Transverse colon (tissue), 4 donors: ENCODE measurements at regions not wholly inside any gene's neighbourhood (a gene's known extent, or its start where the extent isn't known, plus 50 kb on each side); places are given as distances from the start of the nearest gene placed in this dataset.

Experiments
- DNase-seq: peaks from one replicate; pipeline ENCODE4 v3.0.0-alpha.2; 2019
- H3K27ac ChIP-seq, 4 donors: fragments of 200-600 bp; sonication (generic); 2 replicates each; pipeline ENCODE4 v1.5.1; 2016 to 2018; ENCODE audit warnings: inconsistent platforms in 4 of 4
- H3K27me3 ChIP-seq: fragments of 200-600 bp; sonication (generic); 2 replicates; pipeline ENCODE4 v1.5.1; 2017; ENCODE audit warnings: inconsistent platforms
- H3K36me3 ChIP-seq, 4 donors: fragments of 200-600 bp; sonication (generic); 2 replicates each; pipeline ENCODE4 v1.5.1; 2017 to 2019; ENCODE audit warnings: inconsistent platforms in 4 of 4
- H3K4me1 ChIP-seq, 4 donors: fragments of 200-600 bp; sonication (generic); 2 replicates each; pipeline ENCODE4 v1.5.1; 2017 to 2020; ENCODE audit warnings: inconsistent platforms in 4 of 4
- H3K4me3 ChIP-seq, 4 donors: fragments of 200-600 bp; sonication (generic); 1 replicate in 1 of 4; 2 replicates in 3 of 4; pipeline versions ENCODE4 v1.5.1 to v1.6.1; 2017 to 2019; ENCODE audit warnings: inconsistent platforms in 4 of 4
- H3K9me3 ChIP-seq, 2 donors: fragments of 200-600 bp; sonication (generic); 2 replicates each; pipeline ENCODE4 v1.5.1; 2017 to 2019; ENCODE audit warnings: inconsistent platforms in 2 of 2
- CTCF ChIP-seq, 5 experiments: fragments of 200-600 bp in 3 of 5; fragments of 450-650 bp in 2 of 5; sonication (generic) in 3 of 5; IDR thresholded peaks; 1 replicate in 2 of 5; 2 replicates in 3 of 5; pipeline ENCODE4 v1.5.1; 2016 to 2017; ENCODE audit warnings: antibody characterized with exemption in 5 of 5, inconsistent platforms in 3 of 5, mild to moderate bottlenecking in 2 of 5, moderate library complexity in 1 of 5
- EP300 ChIP-seq: sonication (generic); formaldehyde crosslinking; IDR thresholded peaks from one replicate; pipeline ENCODE4 v1.6.1; 2017; ENCODE audit warnings: antibody characterized with exemption, low read depth
- POLR2A ChIP-seq: fragments of 450-650 bp; IDR thresholded peaks from one replicate; pipeline ENCODE4 v1.6.1; 2016; ENCODE audit warnings: antibody characterized with exemption, mild to moderate bottlenecking, moderate library complexity
- POLR2AphosphoS5 ChIP-seq, 3 donors: sonication (generic); formaldehyde crosslinking; IDR thresholded peaks; one replicate each; pipeline ENCODE4 v1.6.1; 2016; ENCODE audit warnings: antibody characterized with exemption in 3 of 3
- WGBS, 2 donors: methylation state at CpG; one replicate each; pipeline ENCODE4 v1.1.5; 2018; ENCODE audit warnings: low coverage in 1 of 2; 5-methylcytosine and 5-hydroxymethylcytosine counted together
- in situ Hi-C, 4 donors: fragments of 200-750 bp; cut with MboI; loops; one replicate each; pipeline versions ENCODE4 v1.15.0 to v1.15.1; 2017; ENCODE audit warnings: low sequenced_read_pairs in 3 of 4, low pct_ligation_motif_present in 1 of 4, low pct_unique_long_range_greater_than_20kb in 1 of 4
- intact Hi-C: fragments of 100-400 bp; cut with DNase I; formaldehyde crosslinking; loops from one replicate; pipeline ENCODE4 v1.15.1; 2023; ENCODE audit warnings: low total_unique reads

- in situ Hi-C loops (no loop called here), intact Hi-C loops (no loop called here)
- H3K27ac ChIP-seq = no peak overlapping the region
- 67 to 70% methylated on average over 1 to 2 of the region's 2 CpGs for WGBS, 2 donors
- no peak overlapping the region for H3K4me3 ChIP-seq
- TF ChIP-seq CTCF (IDR thresholded peaks at IDR 0.05) (no peak), POLR2AphosphoS5 (IDR thresholded peaks at IDR 0.05) (no peak), POLR2A (no peak), EP300 (no peak)
- DNase-seq = no peak
- no peaks in the 10 kb centered on the region for H3K4me1 ChIP-seq
- no peaks in the 10 kb centered on the region for H3K36me3 ChIP-seq
- no peaks in the 10 kb centered on the region for H3K27me3 ChIP-seq
- H3K9me3 ChIP-seq = no peaks in the 10 kb centered on the region
These were observed 326.9 kb upstream of the HNRNPA3 start for GRCh38 chr2:176885661-176886060.

GRCh38 chr2:176891105-176891504 is 321.5 kb upstream of the HNRNPA3 start:
- intact Hi-C loops = no loop called here
- WGBS, 2 donors = 28 to 46% methylated on average over 2 to 4 of the region's 4 CpGs

GRCh38 chr2:176891857-176892256 is 320.7 kb upstream of the HNRNPA3 start:
- Histone ChIP-seq H3K27ac (no peak overlapping the region), H3K4me1 (no peaks in the 10 kb centered on the region), H3K36me3 (no peaks in the 10 kb centered on the region), H3K27me3 (no peaks in the 10 kb centered on the region), H3K4me3 (no peak overlapping the region), H3K9me3 (no peaks in the 10 kb centered on the region)
- intact Hi-C loops = no loop called here
- no peak for DNase-seq
- in situ Hi-C loops = no loop called here
- TF ChIP-seq POLR2A (no peak), POLR2AphosphoS5 (IDR thresholded peaks at IDR 0.05) (no peak), CTCF (IDR thresholded peaks at IDR 0.05) (no peak), EP300 (no peak)
- 21 to 50% methylated on average over 1 of the region's 1 CpG for WGBS, 2 donors

More at GRCh38 chr2:176891105-176891504, 321.5 kb upstream of the HNRNPA3 start:
- no peaks in the 10 kb centered on the region for H3K36me3 ChIP-seq
- in situ Hi-C loops = no loop called here
- H3K4me1 ChIP-seq = no peaks in the 10 kb centered on the region
- no peak for TF ChIP-seq CTCF (IDR thresholded peaks at IDR 0.05)
- no peak for TF ChIP-seq EP300
- TF ChIP-seq POLR2AphosphoS5 (IDR thresholded peaks at IDR 0.05) = no peak
- no peak for TF ChIP-seq POLR2A
- no peak overlapping the region for H3K4me3 ChIP-seq
- H3K9me3 ChIP-seq = no peaks in the 10 kb centered on the region
- H3K27me3 ChIP-seq = no peaks in the 10 kb centered on the region
- H3K27ac ChIP-seq = no peak overlapping the region
- DNase-seq = no peak

GRCh38 chr2:176892676-176893226 is 319.8 kb upstream of the HNRNPA3 start:
- H3K9me3 ChIP-seq = no peaks in the 10 kb centered on the region
- H3K27me3 ChIP-seq = no peaks in the 10 kb centered on the region
- 50 to 58% methylated on average over 1 to 2 of the region's 2 CpGs for WGBS, 2 donors
- no peak overlapping the region for H3K27ac ChIP-seq
- H3K36me3 ChIP-seq = no peaks in the 10 kb centered on the region
- H3K4me3 ChIP-seq = no peak overlapping the region
- DNase-seq = no peak
- intact Hi-C loops (no loop called here), in situ Hi-C loops (no loop called here)
- no peak for TF ChIP-seq CTCF (IDR thresholded peaks at IDR 0.05)
- TF ChIP-seq POLR2A = no peak
- no peak for TF ChIP-seq EP300
- TF ChIP-seq POLR2AphosphoS5 (IDR thresholded peaks at IDR 0.05) = no peak
- no peaks in the 10 kb centered on the region for H3K4me1 ChIP-seq
